Mucosa of rectum (tissue), 2 donors: ENCODE measurements at regions not wholly inside any gene's neighbourhood (a gene's known extent, or its start where the extent isn't known, plus 50 kb on each side); places are given as distances from the start of the nearest gene placed in this dataset.

ENCODE experiments used
- H3K27ac ChIP-seq, 2 donors: one replicate each; pipeline ENCODE4 v1.7.0; 2013; ENCODE audit warnings: inconsistent platforms in 2 of 2, low read depth in 2 of 2, low read length in 2 of 2
- H3K27me3 ChIP-seq, 2 donors: one replicate each; pipeline ENCODE4 v1.7.0; 2013; ENCODE audit warnings: low read length in 2 of 2; ENCODE audit not compliant: control insufficient read depth in 2 of 2, insufficient read depth in 2 of 2
- H3K36me3 ChIP-seq, 2 donors: one replicate each; pipeline ENCODE4 v1.7.0; 2013; ENCODE audit warnings: low read length in 2 of 2; ENCODE audit not compliant: control insufficient read depth in 2 of 2, insufficient read depth in 2 of 2
- H3K4me1 ChIP-seq, 2 donors: one replicate each; pipeline ENCODE4 v1.7.0; 2013; ENCODE audit warnings: low read length in 2 of 2, mild to moderate bottlenecking in 1 of 2; ENCODE audit not compliant: control insufficient read depth in 2 of 2, insufficient read depth in 2 of 2
- H3K4me3 ChIP-seq, 2 donors: one replicate each; pipeline ENCODE4 v1.7.0; 2013; ENCODE audit warnings: low read length in 2 of 2
- H3K9ac ChIP-seq, 2 donors: one replicate each; pipeline ENCODE4 v1.7.0; 2013; ENCODE audit warnings: low read length in 2 of 2, low read depth in 1 of 2, mild to moderate bottlenecking in 1 of 2
- H3K9me3 ChIP-seq, 2 donors: one replicate each; pipeline ENCODE4 v1.7.0; 2013; ENCODE audit warnings: low read length in 2 of 2; ENCODE audit not compliant: control insufficient read depth in 2 of 2
- donor health status: healthy.
- donor health status: Normal muscosa, but diverticular disease.

DNA sequence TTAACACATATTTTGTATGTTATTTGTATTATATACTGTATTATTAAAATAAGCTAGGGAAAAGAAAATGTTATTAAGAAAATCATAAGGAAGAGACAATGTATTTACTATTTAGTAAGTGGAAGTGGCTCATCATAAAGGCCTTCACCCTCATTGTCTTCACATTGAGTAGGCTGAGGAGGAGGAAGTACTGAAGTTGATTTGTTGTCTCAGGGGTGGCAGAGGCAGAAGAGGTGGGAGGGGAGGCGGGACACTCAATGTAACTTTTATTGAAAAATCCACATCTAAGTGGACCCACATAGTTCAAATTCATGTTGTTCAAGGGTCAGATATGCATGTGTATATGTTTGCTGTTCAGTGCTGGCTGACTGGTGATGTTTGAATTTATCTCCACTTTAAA lies 210.2 kb upstream of the CITED2 start:
- H3K9me3 ChIP-seq: no peaks in the 10 kb centered on the region
- H3K36me3 ChIP-seq: no peaks in the 10 kb centered on the region
- H3K4me1 ChIP-seq: peaks cover 0 to 19% of the 10 kb centered on the region in 2 donors
- H3K27me3 ChIP-seq: no peaks in the 10 kb centered on the region
- no peak overlapping the region for H3K4me3 ChIP-seq
- no peak overlapping the region for H3K27ac ChIP-seq
- H3K9ac ChIP-seq: no peak overlapping the region

DNA sequence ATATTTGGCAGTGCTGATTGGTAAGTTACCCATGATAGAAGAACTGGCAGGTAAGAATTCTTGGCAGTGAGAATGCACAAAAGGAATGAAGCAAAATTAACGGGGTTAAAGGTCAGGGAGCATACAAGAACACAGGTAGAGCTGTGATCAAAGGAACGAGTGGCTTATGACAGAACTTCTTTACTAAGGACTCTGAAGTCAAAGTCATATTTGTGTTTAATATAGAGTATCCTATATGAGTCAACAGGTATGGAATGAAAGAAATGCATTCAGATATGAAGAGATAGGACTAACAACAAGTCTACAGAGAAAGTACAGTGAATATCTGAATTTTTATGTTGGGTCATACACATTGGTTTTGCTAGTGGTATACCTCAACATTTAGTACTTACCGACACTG lies 209.0 kb upstream of the CITED2 start:
- Histone ChIP-seq H3K4me3 (no peak overlapping the region), H3K27me3 (no peaks in the 10 kb centered on the region), H3K4me1 (peaks cover 0 to 11% of the 10 kb centered on the region in 2 donors), H3K9me3 (no peaks in the 10 kb centered on the region), H3K27ac (no peak overlapping the region), H3K36me3 (no peaks in the 10 kb centered on the region), H3K9ac (no peak overlapping the region)

DNA sequence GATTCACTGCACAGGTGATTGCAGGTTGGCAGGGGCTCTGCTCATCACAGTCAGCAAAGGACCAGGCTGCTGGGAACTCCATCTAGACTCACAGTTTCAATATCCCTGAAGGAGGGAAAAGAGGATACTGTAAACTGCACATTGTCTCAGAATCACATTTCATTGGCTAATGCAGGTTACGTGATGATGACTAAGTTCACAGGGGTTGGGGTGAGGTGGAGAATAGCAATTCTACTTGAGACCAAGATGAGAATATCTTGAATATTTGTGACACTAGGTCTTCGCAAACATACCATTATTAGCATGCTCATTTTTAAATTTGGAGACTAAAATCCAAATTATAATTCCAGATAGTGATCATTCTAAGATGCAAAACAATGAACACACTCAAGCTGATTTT lies 208.5 kb upstream of the CITED2 start:
- H3K27ac ChIP-seq: no peak overlapping the region
- no peak overlapping the region for H3K9ac ChIP-seq
- H3K27me3 ChIP-seq: no peaks in the 10 kb centered on the region
- no peaks in the 10 kb centered on the region for H3K36me3 ChIP-seq
- no peaks in the 10 kb centered on the region for H3K9me3 ChIP-seq
- H3K4me3 ChIP-seq: no peak overlapping the region
- H3K4me1 ChIP-seq: peaks cover 0 to 7% of the 10 kb centered on the region in 2 donors

DNA sequence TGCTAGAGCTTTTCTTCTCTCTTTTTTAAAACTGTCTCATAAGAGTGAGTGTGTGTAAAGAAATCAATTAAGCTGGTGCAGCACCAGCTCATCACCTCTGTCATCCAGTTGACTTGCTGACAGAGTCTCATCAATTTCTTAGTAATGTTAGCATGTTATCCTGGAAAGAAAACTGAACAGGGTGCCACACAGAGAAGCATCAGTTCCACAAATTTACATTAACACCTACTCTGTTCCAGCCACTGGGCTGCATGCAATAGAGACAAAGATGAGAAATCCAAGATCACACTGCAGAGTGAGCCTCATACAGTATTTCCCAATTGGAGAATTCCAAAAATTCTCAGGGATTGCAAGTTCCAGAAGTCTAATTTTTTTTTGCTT lies 207.0 kb upstream of the CITED2 start:
- Histone ChIP-seq H3K4me1 (no peaks in the 10 kb centered on the region), H3K9ac (no peak overlapping the region), H3K27ac (no peak overlapping the region), H3K27me3 (no peaks in the 10 kb centered on the region), H3K36me3 (no peaks in the 10 kb centered on the region), H3K9me3 (no peaks in the 10 kb centered on the region), H3K4me3 (no peak overlapping the region)

DNA sequence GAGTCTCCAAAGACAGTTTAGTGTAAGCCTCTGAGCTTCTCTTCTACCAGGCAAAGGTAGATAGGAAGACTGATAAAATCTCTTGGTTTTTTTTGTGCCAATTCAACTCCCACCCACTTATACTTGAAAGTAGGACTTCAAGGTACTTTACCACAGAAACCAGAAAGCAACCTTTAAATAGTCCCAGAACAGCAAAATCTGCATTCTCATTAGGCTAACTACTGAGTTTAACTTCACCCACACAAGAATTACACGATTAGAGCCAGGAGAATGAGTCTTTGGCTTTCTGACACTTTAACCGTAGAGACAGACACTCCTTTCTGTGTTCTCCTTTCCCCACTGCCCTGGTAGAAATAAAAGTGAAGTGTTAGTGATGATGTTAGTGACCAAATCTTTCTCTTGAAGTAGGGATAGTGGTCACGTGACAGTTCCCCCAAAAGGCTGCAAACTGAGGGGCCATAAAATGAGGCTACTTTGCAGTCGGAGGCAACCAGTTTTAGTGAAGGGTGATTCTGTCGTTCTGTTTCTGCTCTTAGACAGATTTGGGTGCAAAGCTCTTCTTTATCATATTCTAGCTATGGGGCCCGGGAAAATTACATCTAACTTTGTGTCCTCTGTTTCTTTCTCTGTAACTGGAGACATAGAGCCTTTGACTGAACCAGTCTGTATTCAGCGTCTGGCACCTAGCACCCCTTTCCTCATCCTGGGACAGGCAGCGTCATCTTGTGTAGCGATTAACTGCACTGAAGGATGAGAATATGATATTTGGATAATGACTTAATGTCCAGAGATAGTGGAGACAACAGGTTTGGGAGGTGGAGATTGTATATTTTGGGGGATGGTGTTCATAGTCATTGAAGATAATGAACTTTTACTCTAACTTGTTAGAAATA lies 206.4 kb upstream of the CITED2 start:
- no peaks in the 10 kb centered on the region for H3K9me3 ChIP-seq
- H3K27ac ChIP-seq: no peak overlapping the region
- H3K27me3 ChIP-seq: no peaks in the 10 kb centered on the region
- H3K4me1 ChIP-seq: no peaks in the 10 kb centered on the region
- no peaks in the 10 kb centered on the region for H3K36me3 ChIP-seq
- no peak overlapping the region for H3K9ac ChIP-seq
- no peak overlapping the region for H3K4me3 ChIP-seq

DNA sequence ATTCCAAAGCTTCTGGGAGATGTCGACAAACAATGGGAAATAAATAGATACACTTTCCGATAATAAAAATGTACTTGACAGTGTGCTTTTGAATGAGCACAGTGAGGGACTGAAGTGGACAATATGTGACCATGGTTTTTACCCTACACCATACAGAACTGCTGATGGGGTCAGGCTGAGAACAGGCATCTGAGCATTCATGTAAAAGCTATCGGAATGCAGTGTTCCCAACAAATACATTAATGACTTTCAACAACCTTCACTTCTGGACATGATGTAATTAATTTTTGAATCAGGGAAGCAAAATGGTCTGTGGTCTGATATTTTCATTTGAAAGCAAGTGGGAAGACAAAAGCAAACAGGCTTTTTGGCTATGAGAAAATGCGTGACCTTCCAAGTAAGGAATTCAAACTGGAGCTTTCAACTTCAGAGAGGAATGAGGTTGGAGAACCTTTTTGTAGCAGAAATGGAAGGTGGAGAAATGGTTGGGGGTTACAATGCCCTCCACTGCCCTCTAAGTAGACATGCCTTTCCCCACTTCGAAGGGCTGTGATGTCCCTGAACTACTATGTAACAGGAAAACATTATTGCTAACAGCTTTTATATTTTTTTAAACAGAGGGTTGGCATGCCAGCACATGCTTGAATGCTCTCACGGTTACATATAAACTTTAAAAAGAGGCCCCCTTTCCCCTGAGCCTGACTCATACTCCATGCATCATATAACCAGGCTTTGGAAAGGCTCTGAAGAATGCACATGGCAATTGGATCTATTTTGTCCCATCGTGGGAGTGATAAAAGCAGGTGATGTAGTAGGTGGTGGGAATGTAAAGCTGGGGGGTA lies 203.5 kb upstream of the CITED2 start:
- Histone ChIP-seq H3K36me3 (no peaks in the 10 kb centered on the region), H3K9ac (no peak overlapping the region), H3K4me1 (no peaks in the 10 kb centered on the region), H3K4me3 (no peak overlapping the region), H3K27ac (no peak overlapping the region), H3K9me3 (no peaks in the 10 kb centered on the region), H3K27me3 (no peaks in the 10 kb centered on the region)

DNA sequence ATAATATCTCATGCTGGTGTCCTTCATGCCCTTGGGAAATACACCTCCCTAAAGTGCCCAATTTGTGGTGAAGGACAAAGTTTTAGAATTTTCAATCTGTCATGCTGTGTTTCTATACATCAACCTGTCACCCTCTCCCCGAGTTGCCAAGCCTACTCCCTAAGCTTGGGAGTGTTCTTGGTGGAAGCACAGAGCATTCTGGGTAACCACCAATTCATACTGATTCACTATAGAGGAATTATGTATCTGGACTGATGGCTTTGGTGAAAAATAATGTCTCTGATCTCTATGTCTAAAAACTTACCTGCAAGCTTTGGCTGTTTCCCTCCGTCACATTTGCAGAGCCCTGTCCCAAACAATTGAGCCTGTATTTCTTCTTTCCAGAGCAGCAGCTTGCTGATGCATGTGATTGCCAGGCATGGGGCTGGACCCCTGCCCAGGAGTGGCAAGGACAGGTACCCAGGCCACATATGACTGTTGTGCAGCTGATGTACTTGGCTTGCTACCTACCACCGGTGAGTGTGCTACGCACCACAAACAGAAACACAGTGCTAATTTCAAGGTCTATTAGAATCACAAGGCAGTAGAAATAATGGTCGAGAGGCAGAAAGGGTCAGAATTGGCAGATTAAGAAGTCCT lies 202.8 kb upstream of the CITED2 start:
- Histone ChIP-seq H3K4me3 (no peak overlapping the region), H3K9me3 (no peaks in the 10 kb centered on the region), H3K27me3 (no peaks in the 10 kb centered on the region), H3K27ac (no peak overlapping the region), H3K9ac (no peak overlapping the region), H3K4me1 (no peaks in the 10 kb centered on the region), H3K36me3 (no peaks in the 10 kb centered on the region)

DNA sequence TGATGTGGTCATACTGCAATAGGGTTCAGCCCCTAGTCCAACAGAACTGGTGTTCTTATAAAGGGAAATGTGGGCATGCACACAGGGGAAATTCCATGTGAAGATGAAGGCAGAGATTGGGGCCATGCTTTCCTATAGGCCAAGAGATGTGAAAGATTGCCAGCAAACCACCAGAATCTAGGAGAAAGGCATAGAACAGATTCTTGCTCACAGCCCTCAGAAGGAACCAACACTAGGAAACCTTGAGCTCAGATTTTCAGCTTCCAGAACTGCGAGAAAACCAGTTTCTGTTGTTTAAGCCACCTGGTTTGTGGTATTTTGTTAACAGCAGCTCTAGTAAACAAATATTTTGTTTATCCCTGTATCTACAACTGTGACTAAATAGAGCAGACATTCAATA lies 197.6 kb upstream of the CITED2 start:
- Histone ChIP-seq H3K9ac (no peak overlapping the region), H3K9me3 (no peaks in the 10 kb centered on the region), H3K36me3 (no peaks in the 10 kb centered on the region), H3K4me3 (no peak overlapping the region), H3K27ac (no peak overlapping the region), H3K4me1 (no peaks in the 10 kb centered on the region), H3K27me3 (no peaks in the 10 kb centered on the region)

DNA sequence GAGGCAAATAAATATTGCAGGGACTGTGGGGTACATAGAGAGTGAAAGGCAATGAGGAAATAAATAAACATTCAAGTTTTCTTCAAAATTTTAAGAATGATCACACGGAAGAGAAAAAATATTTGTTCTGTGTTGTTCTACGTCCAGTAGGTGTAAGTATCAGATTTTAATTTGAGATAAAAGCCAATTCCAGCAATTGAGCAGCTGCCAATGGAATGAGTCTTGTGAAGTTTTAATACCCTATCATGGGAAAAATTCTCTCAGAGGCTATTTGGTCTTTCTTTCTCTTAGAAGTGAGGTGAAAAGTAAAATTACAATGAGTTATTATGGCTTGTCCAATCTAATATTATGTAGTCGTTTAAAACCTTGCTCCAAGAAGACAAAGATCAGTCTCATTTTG lies 195.7 kb upstream of the CITED2 start:
- Histone ChIP-seq H3K4me1 (no peaks in the 10 kb centered on the region), H3K9ac (no peak overlapping the region)

DNA sequence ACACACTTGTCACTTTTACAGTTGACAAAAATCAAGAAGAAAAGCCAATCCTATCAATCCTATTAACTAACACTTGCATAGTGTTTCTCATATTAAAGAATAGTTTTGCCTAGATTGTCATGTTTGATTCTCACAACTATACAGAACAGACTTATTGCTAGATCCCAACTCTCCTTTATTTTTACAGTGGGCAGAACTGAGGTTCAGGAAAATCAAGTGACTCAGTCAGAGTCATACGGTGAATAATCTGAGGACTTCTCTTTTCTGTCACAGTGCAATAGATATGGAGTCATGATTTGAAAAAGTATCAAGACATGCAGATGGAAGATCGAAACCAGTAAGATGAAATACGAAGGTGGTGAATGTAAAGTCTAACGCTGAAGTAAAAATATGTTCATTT lies 195.1 kb upstream of the CITED2 start:
- H3K9ac ChIP-seq: no peak overlapping the region
- no peaks in the 10 kb centered on the region for H3K4me1 ChIP-seq
- H3K27me3 ChIP-seq: no peaks in the 10 kb centered on the region
- no peaks in the 10 kb centered on the region for H3K36me3 ChIP-seq
- no peak overlapping the region for H3K4me3 ChIP-seq
- no peaks in the 10 kb centered on the region for H3K9me3 ChIP-seq
- no peak overlapping the region for H3K27ac ChIP-seq

More for the DNA sequence above, 195.7 kb upstream of the CITED2 start:
- Histone ChIP-seq H3K4me3 (no peak overlapping the region), H3K27me3 (no peaks in the 10 kb centered on the region), H3K36me3 (no peaks in the 10 kb centered on the region), H3K9me3 (no peaks in the 10 kb centered on the region), H3K27ac (no peak overlapping the region)
